B cell (primary cell): ENCODE measurements at regions not wholly inside any gene's neighbourhood (a gene's known extent, or its start where the extent isn't known, plus 50 kb on each side); places are given as distances from the start of the nearest gene placed in this dataset.

Experiments used
- CTCF ChIP-seq: fragments of 200-600 bp; IDR thresholded peaks from one replicate; pipeline ENCODE4 v1.8.0; 2022; ENCODE audit warnings: antibody characterized with exemption, mild to moderate bottlenecking
- EZH2 ChIP-seq: IDR thresholded peaks from 2 replicates; pipeline ENCODE4 v1.6.1; 2012; ENCODE audit warnings: borderline replicate concordance, low read depth, mild to moderate bottlenecking, moderate library complexity, low read length; ENCODE audit not compliant: insufficient read depth, poor library complexity, severe bottlenecking

GRCh38 chr21:34008618-34009017 lies 64.8 kb upstream of the MRPS6 start:
- no peak for TF ChIP-seq CTCF
- TF ChIP-seq EZH2: no peak
